Central memory CD8-positive, alpha-beta T cell (primary cell): ENCODE measurements at regions not wholly inside any gene's neighbourhood (a gene's known extent, or its start where the extent isn't known, plus 50 kb on each side); places are given as distances from the start of the nearest gene placed in this dataset.

Experiments used
- ATAC-seq: fragments of 150-1000 bp; cut with Tn5 transposase; replicated peaks from 2 replicates; pipeline ENCODE4 v1.10.0; 2022; ENCODE audit warnings: mild to moderate bottlenecking, moderate FRiP score, moderate number of reproducible peaks; ENCODE audit not compliant: poor library complexity, severe bottlenecking; ENCODE audit errors: extremely low read depth
- DNase-seq, 2 donors: peaks; one replicate each; pipeline ENCODE4 v3.0.0; 2021; ENCODE audit warnings: low spot score in 2 of 2
- H3K27ac Mint-ChIP-seq: one replicate; pipeline ENCODE4 v1.8.0; 2022; ENCODE audit warnings: low read depth, mild to moderate bottlenecking, moderate library complexity, mixed read lengths
- H3K27me3 Mint-ChIP-seq: one replicate; pipeline ENCODE4 v1.8.0; 2022; ENCODE audit warnings: mixed read lengths
- H3K36me3 Mint-ChIP-seq: one replicate; pipeline ENCODE4 v1.8.0; 2022; ENCODE audit warnings: mild to moderate bottlenecking, moderate library complexity, mixed read lengths; ENCODE audit not compliant: insufficient read depth
- H3K4me1 Mint-ChIP-seq: one replicate; pipeline ENCODE4 v1.8.0; 2022; ENCODE audit warnings: mixed read lengths
- H3K4me3 Mint-ChIP-seq: one replicate; pipeline ENCODE4 v1.8.0; 2022; ENCODE audit warnings: mild to moderate bottlenecking, moderate library complexity, mixed read lengths
- H3K9me3 Mint-ChIP-seq: one replicate; pipeline ENCODE4 v1.8.0; 2022; ENCODE audit warnings: mixed read lengths

GRCh38 chr4:156553659-156554058 is 417.9 kb downstream of the PDGFC start:
- no peaks in the 10 kb centered on the region for H3K36me3 Mint-ChIP-seq
- no peaks in the 10 kb centered on the region for H3K27me3 Mint-ChIP-seq
- no peaks in the 10 kb centered on the region for H3K4me1 Mint-ChIP-seq
- H3K4me3 Mint-ChIP-seq = no peak overlapping the region
- H3K27ac Mint-ChIP-seq = no peak overlapping the region
- DNase-seq (no peak), ATAC-seq (no peak)
- H3K9me3 Mint-ChIP-seq = peaks cover 38% of the 10 kb centered on the region

GRCh38 chr4:156547891-156548290 is 423.7 kb downstream of the PDGFC start:
- DNase-seq (no peak), ATAC-seq (no peak)
- H3K9me3 Mint-ChIP-seq = peaks cover 34% of the 10 kb centered on the region
- no peaks in the 10 kb centered on the region for H3K27me3 Mint-ChIP-seq
- H3K4me3 Mint-ChIP-seq = no peak overlapping the region
- no peaks in the 10 kb centered on the region for H3K36me3 Mint-ChIP-seq
- H3K27ac Mint-ChIP-seq = no peak overlapping the region
- H3K4me1 Mint-ChIP-seq = no peaks in the 10 kb centered on the region

GRCh38 chr4:156547439-156547838 is 424.2 kb downstream of the PDGFC start:
- no peak for DNase-seq
- no peak overlapping the region for H3K4me3 Mint-ChIP-seq
- ATAC-seq = no peak
- H3K4me1 Mint-ChIP-seq = no peaks in the 10 kb centered on the region
- no peaks in the 10 kb centered on the region for H3K36me3 Mint-ChIP-seq
- H3K27me3 Mint-ChIP-seq = no peaks in the 10 kb centered on the region
- no peak overlapping the region for H3K27ac Mint-ChIP-seq
- H3K9me3 Mint-ChIP-seq = peaks cover 34% of the 10 kb centered on the region

GRCh38 chr4:156545003-156545785 is 426.4 kb downstream of the PDGFC start:
- H3K27ac Mint-ChIP-seq = no peak overlapping the region
- no peaks in the 10 kb centered on the region for H3K27me3 Mint-ChIP-seq
- H3K4me3 Mint-ChIP-seq = no peak overlapping the region
- no peak for ATAC-seq
- H3K4me1 Mint-ChIP-seq = no peaks in the 10 kb centered on the region
- DNase-seq = no peak
- peaks cover 26% of the 10 kb centered on the region for H3K9me3 Mint-ChIP-seq
- no peaks in the 10 kb centered on the region for H3K36me3 Mint-ChIP-seq

GRCh38 chr4:156539376-156539775 is 432.2 kb downstream of the PDGFC start:
- H3K27ac Mint-ChIP-seq = no peak overlapping the region
- no peaks in the 10 kb centered on the region for H3K4me1 Mint-ChIP-seq
- ATAC-seq (no peak), DNase-seq (no peak)
- peaks cover 32% of the 10 kb centered on the region for H3K9me3 Mint-ChIP-seq
- H3K27me3 Mint-ChIP-seq = no peaks in the 10 kb centered on the region
- H3K36me3 Mint-ChIP-seq = no peaks in the 10 kb centered on the region
- no peak overlapping the region for H3K4me3 Mint-ChIP-seq

GRCh38 chr4:156538651-156539257 is 432.8 kb downstream of the PDGFC start:
- Mint-ChIP-seq H3K36me3 (no peaks in the 10 kb centered on the region), H3K9me3 (peaks cover 33% of the 10 kb centered on the region), H3K4me3 (no peak overlapping the region), H3K27me3 (no peaks in the 10 kb centered on the region), H3K4me1 (no peaks in the 10 kb centered on the region), H3K27ac (no peak overlapping the region)
- DNase-seq (no peak), ATAC-seq (no peak)

- Mint-ChIP-seq H3K27me3 (no peaks in the 10 kb centered on the region), H3K27ac (no peak overlapping the region), H3K36me3 (no peaks in the 10 kb centered on the region), H3K4me3 (no peak overlapping the region), H3K4me1 (no peaks in the 10 kb centered on the region), H3K9me3 (peaks cover 30% of the 10 kb centered on the region)
- ATAC-seq = no peak
- DNase-seq = no peak
Measured at GRCh38 chr4:156538210-156538609, 433.4 kb downstream of the PDGFC start.

- no peak overlapping the region for H3K27ac Mint-ChIP-seq
- peaks cover 33% of the 10 kb centered on the region for H3K9me3 Mint-ChIP-seq
- no peak for ATAC-seq
- no peaks in the 10 kb centered on the region for H3K27me3 Mint-ChIP-seq
- H3K36me3 Mint-ChIP-seq = no peaks in the 10 kb centered on the region
- no peak for DNase-seq
- H3K4me3 Mint-ChIP-seq = no peak overlapping the region
- no peaks in the 10 kb centered on the region for H3K4me1 Mint-ChIP-seq
Measured at GRCh38 chr4:156537286-156537685, 434.3 kb downstream of the PDGFC start.

- Mint-ChIP-seq H3K4me1 (no peaks in the 10 kb centered on the region), H3K27ac (no peak overlapping the region), H3K27me3 (no peaks in the 10 kb centered on the region), H3K36me3 (no peaks in the 10 kb centered on the region), H3K4me3 (no peak overlapping the region), H3K9me3 (peaks cover 37% of the 10 kb centered on the region)
- DNase-seq (no peak), ATAC-seq (no peak)
Measured at GRCh38 chr4:156536661-156537060, 434.9 kb downstream of the PDGFC start.

GRCh38 chr4:156534205-156534604 is 437.4 kb downstream of the PDGFC start:
- no peak overlapping the region for H3K27ac Mint-ChIP-seq
- no peaks in the 10 kb centered on the region for H3K27me3 Mint-ChIP-seq
- no peaks in the 10 kb centered on the region for H3K4me1 Mint-ChIP-seq
- no peak for DNase-seq
- H3K9me3 Mint-ChIP-seq = peaks cover 33% of the 10 kb centered on the region
- H3K36me3 Mint-ChIP-seq = no peaks in the 10 kb centered on the region
- H3K4me3 Mint-ChIP-seq = no peak overlapping the region
- no peak for ATAC-seq

GRCh38 chr4:156528216-156528615 is 443.4 kb downstream of the PDGFC start:
- H3K27ac Mint-ChIP-seq = no peak overlapping the region
- no peaks in the 10 kb centered on the region for H3K4me1 Mint-ChIP-seq
- DNase-seq = no peak
- H3K36me3 Mint-ChIP-seq = peaks cover 2% of the 10 kb centered on the region
- ATAC-seq = no peak
- H3K9me3 Mint-ChIP-seq = peaks cover 13% of the 10 kb centered on the region
- H3K4me3 Mint-ChIP-seq = no peak overlapping the region
- H3K27me3 Mint-ChIP-seq = no peaks in the 10 kb centered on the region

- Mint-ChIP-seq H3K4me3 (no peak overlapping the region), H3K27ac (no peak overlapping the region), H3K27me3 (no peaks in the 10 kb centered on the region), H3K9me3 (peaks cover 17% of the 10 kb centered on the region), H3K36me3 (peaks cover 2% of the 10 kb centered on the region), H3K4me1 (no peaks in the 10 kb centered on the region)
- DNase-seq (no peak), ATAC-seq (no peak)
Measured at GRCh38 chr4:156527237-156527993, 444.2 kb downstream of the PDGFC start.

GRCh38 chr4:156523991-156524390 is 447.6 kb downstream of the PDGFC start:
- no peak for ATAC-seq
- H3K27ac Mint-ChIP-seq = no peak overlapping the region
- H3K9me3 Mint-ChIP-seq = peaks cover 22% of the 10 kb centered on the region
- H3K36me3 Mint-ChIP-seq = peaks cover 2% of the 10 kb centered on the region
- DNase-seq = no peak
- H3K4me3 Mint-ChIP-seq = no peak overlapping the region
- no peaks in the 10 kb centered on the region for H3K27me3 Mint-ChIP-seq
- H3K4me1 Mint-ChIP-seq = no peaks in the 10 kb centered on the region
